ENCODE measurements at regions not wholly inside any gene's neighbourhood (a gene's known extent, or its start where the extent isn't known, plus 50 kb on each side); places are given as distances from the start of the nearest gene placed in this dataset.
"Not testable (repeated sequence)": the region's sequence is repeated elsewhere in the genome, so short reads cannot be mapped to it uniquely, and the experiment has no call there.

DNA sequence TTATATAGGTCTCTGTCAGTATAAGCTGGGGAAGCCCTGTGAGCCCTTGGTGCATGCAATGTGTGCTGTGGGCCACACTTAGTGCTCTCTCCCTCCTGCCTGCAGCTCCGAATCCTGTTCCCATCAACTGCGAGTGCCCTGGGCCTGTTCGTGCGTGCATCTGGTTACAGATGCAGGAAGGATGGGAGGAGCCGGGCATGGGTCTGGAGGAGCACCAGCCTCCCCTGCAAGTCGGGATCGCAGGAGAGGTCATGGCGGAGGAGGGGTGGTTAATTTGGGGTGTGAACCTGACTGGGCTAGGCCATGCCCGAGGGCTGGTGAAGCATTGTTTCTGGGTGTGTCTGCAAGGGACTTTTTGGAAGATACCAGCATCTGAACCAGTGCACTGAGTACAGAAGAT lies 274.6 kb upstream of the IRX4 start:
- no peak overlapping the region for H3K4me3 ChIP-seq (replicated peaks; ENCODE audit: low read depth, low read length)
- TF ChIP-seq, protein P1, sequence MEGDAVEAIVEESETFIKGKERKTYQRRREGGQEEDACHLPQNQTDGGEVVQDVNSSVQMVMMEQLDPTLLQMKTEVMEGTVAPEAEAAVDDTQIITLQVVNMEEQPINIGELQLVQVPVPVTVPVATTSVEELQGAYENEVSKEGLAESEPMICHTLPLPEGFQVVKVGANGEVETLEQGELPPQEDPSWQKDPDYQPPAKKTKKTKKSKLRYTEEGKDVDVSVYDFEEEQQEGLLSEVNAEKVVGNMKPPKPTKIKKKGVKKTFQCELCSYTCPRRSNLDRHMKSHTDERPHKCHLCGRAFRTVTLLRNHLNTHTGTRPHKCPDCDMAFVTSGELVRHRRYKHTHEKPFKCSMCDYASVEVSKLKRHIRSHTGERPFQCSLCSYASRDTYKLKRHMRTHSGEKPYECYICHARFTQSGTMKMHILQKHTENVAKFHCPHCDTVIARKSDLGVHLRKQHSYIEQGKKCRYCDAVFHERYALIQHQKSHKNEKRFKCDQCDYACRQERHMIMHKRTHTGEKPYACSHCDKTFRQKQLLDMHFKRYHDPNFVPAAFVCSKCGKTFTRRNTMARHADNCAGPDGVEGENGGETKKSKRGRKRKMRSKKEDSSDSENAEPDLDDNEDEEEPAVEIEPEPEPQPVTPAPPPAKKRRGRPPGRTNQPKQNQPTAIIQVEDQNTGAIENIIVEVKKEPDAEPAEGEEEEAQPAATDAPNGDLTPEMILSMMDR (IDR thresholded peaks at IDR 0.05; ENCODE audit: low read depth, low read length, missing control alignments) = no peak
- no peak for DNase-seq (ENCODE audit: extremely low read depth, low read depth)

DNA sequence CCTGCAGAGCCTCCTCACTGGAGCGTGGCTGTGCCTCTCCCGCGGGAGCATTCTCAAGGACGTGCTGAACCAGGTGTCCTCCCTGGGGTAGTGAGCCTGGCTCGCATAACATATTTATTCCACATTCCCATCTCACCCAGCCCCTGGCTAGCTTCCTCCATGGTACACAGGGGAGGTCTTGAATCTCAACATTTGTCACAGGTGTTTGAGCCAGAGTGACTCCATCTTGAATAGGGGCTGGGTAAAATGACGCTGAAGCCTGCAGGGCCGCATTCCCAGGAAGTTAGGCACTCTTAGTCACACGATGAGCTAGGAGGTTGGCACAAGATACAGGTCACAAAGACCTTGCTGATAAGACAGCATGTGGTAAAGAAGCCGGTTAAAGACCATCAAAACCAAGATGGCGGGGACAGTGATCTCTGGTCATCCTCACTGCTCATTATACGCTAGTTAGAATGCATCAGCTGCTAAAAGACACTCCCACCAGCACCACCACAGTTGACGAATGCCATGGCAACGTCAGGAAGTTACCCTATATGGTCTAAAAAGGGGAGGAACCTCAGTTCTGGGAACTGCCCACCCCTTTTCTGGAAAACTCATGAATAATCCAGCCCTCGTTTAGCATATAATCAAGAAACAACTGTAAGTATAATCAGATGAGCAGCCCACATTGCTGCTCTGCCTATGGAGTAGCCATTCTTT lies 273.8 kb upstream of the IRX4 start:
- no peak overlapping the region for H3K4me3 ChIP-seq (replicated peaks; ENCODE audit: low read depth, low read length)
- TF ChIP-seq, protein P1 (IDR thresholded peaks at IDR 0.05; ENCODE audit: low read depth, low read length, missing control alignments) = no peak
- DNase-seq (ENCODE audit: extremely low read depth, low read depth) = no peak

DNA sequence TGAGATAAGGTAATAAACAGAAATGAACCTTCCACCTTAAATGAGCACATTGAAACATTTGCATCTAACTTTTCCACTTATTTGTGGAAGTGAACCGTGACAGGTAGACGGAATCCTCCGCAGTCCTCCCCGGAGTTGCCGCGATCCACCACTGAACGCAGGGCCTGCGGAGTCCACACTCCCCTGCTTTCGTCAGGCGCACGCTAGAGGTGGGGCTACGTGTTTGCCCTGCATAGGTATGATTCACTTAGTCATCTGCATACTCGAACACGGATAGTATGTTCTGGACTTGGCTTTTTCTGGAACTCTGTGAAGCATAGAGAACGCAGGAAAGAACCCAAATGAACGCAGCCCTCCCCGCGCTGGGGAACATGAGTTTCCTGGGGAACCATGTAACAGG lies 272.8 kb upstream of the IRX4 start:
- TF ChIP-seq, protein P1 (IDR thresholded peaks at IDR 0.05; ENCODE audit: low read depth, low read length, missing control alignments) = no peak
- no peak for DNase-seq (ENCODE audit: extremely low read depth, low read depth)
- H3K4me3 ChIP-seq (replicated peaks; ENCODE audit: low read depth, low read length) = no peak overlapping the region

DNA sequence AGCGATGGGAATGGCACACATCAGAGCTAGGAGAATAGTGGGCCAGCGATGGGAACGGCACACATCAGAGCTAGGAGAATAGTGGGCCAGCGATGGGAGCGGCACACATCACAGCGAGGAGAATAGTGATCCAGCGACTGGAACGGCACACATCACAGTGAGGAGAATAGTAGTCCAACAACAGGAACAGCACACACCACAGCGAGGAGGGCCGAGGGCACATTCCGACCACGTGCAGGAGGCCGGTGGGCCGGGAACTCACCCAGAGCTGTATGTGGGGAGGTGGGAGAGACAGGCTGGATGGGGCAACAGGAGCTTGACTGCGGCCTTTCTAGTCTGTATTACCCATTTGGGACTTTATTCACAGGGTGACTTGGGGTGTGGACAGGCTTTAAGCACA lies 271.1 kb upstream of the IRX4 start:
- TF ChIP-seq, protein P1 (IDR thresholded peaks at IDR 0.05; ENCODE audit: low read depth, low read length, missing control alignments) = no peak
- DNase-seq (ENCODE audit: extremely low read depth, low read depth) = no peak
- H3K4me3 ChIP-seq (replicated peaks; ENCODE audit: low read depth, low read length) = no peak overlapping the region

DNA sequence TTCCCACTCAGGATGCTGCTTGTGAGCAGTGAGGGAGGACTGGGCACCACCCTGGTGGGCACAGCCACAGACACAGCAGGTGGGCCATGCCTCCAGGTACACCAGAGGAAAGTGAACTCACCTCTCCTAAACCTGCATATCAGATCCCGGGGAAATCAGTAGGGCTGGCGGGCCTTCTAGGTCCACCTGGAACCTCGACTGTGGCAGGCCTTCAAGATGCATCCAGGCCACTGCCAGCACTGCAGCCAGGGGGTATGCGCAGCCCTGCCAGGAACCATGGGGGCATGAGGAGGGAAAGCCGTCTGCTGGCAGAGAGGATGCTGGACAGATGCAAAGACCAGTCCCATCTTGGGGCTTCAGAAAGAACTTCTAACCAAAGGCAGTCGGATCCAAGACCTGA lies 270.6 kb upstream of the IRX4 start:
- TF ChIP-seq, protein P1 (IDR thresholded peaks at IDR 0.05; ENCODE audit: low read depth, low read length, missing control alignments) = no peak
- DNase-seq (ENCODE audit: extremely low read depth, low read depth) = no peak
- no peak overlapping the region for H3K4me3 ChIP-seq (replicated peaks; ENCODE audit: low read depth, low read length)

DNA sequence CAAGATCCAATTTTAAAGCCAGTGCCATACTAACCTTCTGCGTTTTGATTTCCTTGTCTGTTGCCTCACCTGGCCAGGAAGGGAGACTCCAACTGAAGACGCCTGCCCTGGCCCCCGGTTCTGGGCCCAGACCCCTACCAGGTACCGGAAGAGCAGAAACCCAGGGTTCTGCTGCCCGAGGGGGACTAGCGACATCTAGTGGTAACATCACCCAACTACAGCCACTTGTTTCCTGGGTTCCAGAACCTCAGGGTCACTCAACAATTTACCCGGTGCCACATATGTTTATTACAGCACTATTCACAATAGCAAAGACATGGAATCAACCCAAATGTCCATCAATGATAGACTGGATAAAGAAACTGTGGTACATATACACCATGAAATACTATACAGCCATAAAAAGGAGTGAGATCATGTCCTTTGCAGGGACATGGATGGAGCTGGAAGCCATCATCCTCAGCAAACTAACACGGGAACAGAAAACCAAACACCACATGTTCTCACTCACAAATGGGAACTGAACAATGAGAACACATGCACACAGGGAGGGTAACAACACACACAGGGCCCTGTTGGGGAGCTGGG lies 268.7 kb upstream of the IRX4 start:
- not testable (repeated sequence) for H3K4me3 ChIP-seq (replicated peaks; ENCODE audit: low read depth, low read length); DNase-seq (ENCODE audit: extremely low read depth, low read depth)
- TF ChIP-seq, protein P1 (IDR thresholded peaks at IDR 0.05; ENCODE audit: low read depth, low read length, missing control alignments) = peak; percentile 39
